ENCODE measurements at regions not wholly inside any gene's neighbourhood (a gene's known extent, or its start where the extent isn't known, plus 50 kb on each side); places are given as distances from the start of the nearest gene placed in this dataset.

GRCh38 chrX:10358958-10359357, 202.2 kb downstream of the CLCN4 start:
- no peak overlapping the region for H2AFZ ChIP-seq (ENCODE audit: low read depth, low read length)
- H4K20me1 ChIP-seq (ENCODE audit: insufficient read depth), result no peaks in the 10 kb centered on the region
- no peaks in the 10 kb centered on the region for H3K36me3 ChIP-seq (ENCODE audit: insufficient read depth, low read length)
- H3K4me2 ChIP-seq (ENCODE audit: low read length), result no peak overlapping the region
- no peak overlapping the region for H3K27ac ChIP-seq (ENCODE audit: low read length)
- no peaks in the 10 kb centered on the region for H3K9me3 ChIP-seq (ENCODE audit: low read length)
- H3F3A ChIP-seq (ENCODE audit: insufficient read depth, low read length, poor library complexity, severe bottlenecking), result no peaks in the 10 kb centered on the region
- no peaks in the 10 kb centered on the region for H3K79me2 ChIP-seq (replicated peaks; ENCODE audit: insufficient read depth, low read length)
- TF ChIP-seq CTCF (IDR thresholded peaks at IDR 0.05; ENCODE audit: poor library complexity, severe bottlenecking), result no peak
- TF ChIP-seq REST (IDR thresholded peaks at IDR 0.05; ENCODE audit: borderline replicate concordance), result no peak
- no peak for TF ChIP-seq SMC3 (conservative IDR thresholded peaks at IDR 0.05; ENCODE audit: poor library complexity)
- TF ChIP-seq TAF1 (IDR thresholded peaks at IDR 0.05; ENCODE audit: low read depth), result no peak
- TF ChIP-seq POLR2AphosphoS5 (IDR thresholded peaks at IDR 0.05), result no peak
- no peak for TF ChIP-seq EP300 (conservative IDR thresholded peaks at IDR 0.05; ENCODE audit: poor library complexity, severe bottlenecking)
- TF ChIP-seq EZH2 (IDR thresholded peaks at IDR 0.05; ENCODE audit: borderline replicate concordance, insufficient read depth, low read length, poor library complexity, severe bottlenecking), result no peak
- H3K4me3 ChIP-seq (ENCODE audit: low read length), result no peak overlapping the region
- H3K9me2 ChIP-seq (ENCODE audit: insufficient read depth, low read length), result no peaks in the 10 kb centered on the region
- no peaks in the 10 kb centered on the region for H3K27me3 ChIP-seq (ENCODE audit: insufficient read depth, low read depth, low read length)
- H3K9ac ChIP-seq (ENCODE audit: low read length), result no peak overlapping the region

GRCh38 chrX:10360116-10360515, 203.3 kb downstream of the CLCN4 start:
- Histone ChIP-seq H3F3A (ENCODE audit: insufficient read depth, low read length, poor library complexity, severe bottlenecking) (no peaks in the 10 kb centered on the region), H4K20me1 (ENCODE audit: insufficient read depth) (no peaks in the 10 kb centered on the region), H3K9me2 (ENCODE audit: insufficient read depth, low read length) (no peaks in the 10 kb centered on the region), H3K27ac (ENCODE audit: low read length) (no peak overlapping the region), H3K9ac (ENCODE audit: low read length) (no peak overlapping the region), H3K36me3 (ENCODE audit: insufficient read depth, low read length) (no peaks in the 10 kb centered on the region), H3K4me3 (ENCODE audit: low read length) (no peak overlapping the region), H3K9me3 (ENCODE audit: low read length) (no peaks in the 10 kb centered on the region), H3K4me2 (ENCODE audit: low read length) (no peak overlapping the region), H3K79me2 (replicated peaks; ENCODE audit: insufficient read depth, low read length) (no peaks in the 10 kb centered on the region), H3K27me3 (ENCODE audit: insufficient read depth, low read depth, low read length) (no peaks in the 10 kb centered on the region), H2AFZ (ENCODE audit: low read depth, low read length) (no peak overlapping the region)
- TF ChIP-seq TAF1 (IDR thresholded peaks at IDR 0.05; ENCODE audit: low read depth) (no peak), RAD21 (conservative IDR thresholded peaks at IDR 0.05) (no peak), REST (IDR thresholded peaks at IDR 0.05; ENCODE audit: borderline replicate concordance) (no peak), EZH2 (IDR thresholded peaks at IDR 0.05; ENCODE audit: borderline replicate concordance, insufficient read depth, low read length, poor library complexity, severe bottlenecking) (no peak)
